ENCODE measurements at regions not wholly inside any gene's neighbourhood (a gene's known extent, or its start where the extent isn't known, plus 50 kb on each side); places are given as distances from the start of the nearest gene placed in this dataset.

DNA sequence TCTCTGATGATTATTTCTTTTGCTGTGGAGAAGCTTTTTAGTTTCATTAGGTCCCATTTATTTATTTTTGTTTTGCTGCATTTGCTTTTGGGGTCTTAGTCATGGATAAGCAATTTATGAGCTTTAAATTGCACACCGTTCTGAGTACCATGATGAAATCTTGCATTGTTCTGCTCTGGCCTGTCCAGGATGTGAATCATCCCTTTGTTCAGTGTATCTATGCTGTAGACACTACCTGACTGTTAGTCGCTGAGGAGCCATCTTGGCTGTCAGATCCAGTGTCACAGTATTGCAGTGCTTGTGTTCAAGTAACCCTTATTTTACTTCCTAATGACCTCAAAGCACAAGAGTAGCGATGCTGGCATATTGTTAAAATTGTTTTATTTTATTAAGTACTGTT is 218.0 kb upstream of the CNTNAP4 start:
- TF ChIP-seq CTCF (IDR thresholded peaks at IDR 0.05; ENCODE audit: poor library complexity, severe bottlenecking) (no peak), REST (IDR thresholded peaks at IDR 0.05; ENCODE audit: borderline replicate concordance) (no peak), EP300 (conservative IDR thresholded peaks at IDR 0.05; ENCODE audit: poor library complexity, severe bottlenecking) (no peak)

Measured in neural cell (in vitro differentiated cells).